AG09319 (cell line): ENCODE measurements at regions not wholly inside any gene's neighbourhood (a gene's known extent, or its start where the extent isn't known, plus 50 kb on each side); places are given as distances from the start of the nearest gene placed in this dataset.

Source experiments
- DNase-seq: peaks from one replicate; pipeline ENCODE4 v3.0.0-alpha.2; 2010; ENCODE audit warnings: low read depth; ENCODE audit errors: extremely low read depth
- TF ChIP-seq, protein P1 (sequence below): IDR thresholded peaks from 2 replicates; pipeline ENCODE4 v1.5.1; 2011; ENCODE audit warnings: low read depth, mild to moderate bottlenecking, inconsistent platforms, low read length, moderate library complexity

DNA sequence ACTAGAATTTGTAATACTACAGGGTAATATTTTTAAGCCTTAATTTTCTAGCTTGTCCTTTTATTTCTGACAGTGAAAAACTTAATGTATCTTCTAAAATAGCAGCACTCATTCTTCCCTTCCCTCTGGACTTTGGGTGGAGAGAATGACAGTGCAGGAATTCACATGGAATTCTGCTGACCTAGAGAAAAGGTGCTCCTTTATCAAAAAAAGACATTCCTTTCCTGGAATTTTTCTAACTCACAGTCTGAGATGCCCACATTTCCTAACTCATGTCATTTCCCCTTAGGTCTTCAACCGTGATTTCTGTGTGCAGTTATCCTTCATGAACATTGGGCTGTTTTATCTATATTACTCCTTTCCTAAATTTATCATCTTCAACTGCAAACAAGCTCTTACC lies 137.8 kb upstream of the PDGFD start:
- no peak for DNase-seq
- TF ChIP-seq, protein P1, sequence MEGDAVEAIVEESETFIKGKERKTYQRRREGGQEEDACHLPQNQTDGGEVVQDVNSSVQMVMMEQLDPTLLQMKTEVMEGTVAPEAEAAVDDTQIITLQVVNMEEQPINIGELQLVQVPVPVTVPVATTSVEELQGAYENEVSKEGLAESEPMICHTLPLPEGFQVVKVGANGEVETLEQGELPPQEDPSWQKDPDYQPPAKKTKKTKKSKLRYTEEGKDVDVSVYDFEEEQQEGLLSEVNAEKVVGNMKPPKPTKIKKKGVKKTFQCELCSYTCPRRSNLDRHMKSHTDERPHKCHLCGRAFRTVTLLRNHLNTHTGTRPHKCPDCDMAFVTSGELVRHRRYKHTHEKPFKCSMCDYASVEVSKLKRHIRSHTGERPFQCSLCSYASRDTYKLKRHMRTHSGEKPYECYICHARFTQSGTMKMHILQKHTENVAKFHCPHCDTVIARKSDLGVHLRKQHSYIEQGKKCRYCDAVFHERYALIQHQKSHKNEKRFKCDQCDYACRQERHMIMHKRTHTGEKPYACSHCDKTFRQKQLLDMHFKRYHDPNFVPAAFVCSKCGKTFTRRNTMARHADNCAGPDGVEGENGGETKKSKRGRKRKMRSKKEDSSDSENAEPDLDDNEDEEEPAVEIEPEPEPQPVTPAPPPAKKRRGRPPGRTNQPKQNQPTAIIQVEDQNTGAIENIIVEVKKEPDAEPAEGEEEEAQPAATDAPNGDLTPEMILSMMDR, result no peak

DNA sequence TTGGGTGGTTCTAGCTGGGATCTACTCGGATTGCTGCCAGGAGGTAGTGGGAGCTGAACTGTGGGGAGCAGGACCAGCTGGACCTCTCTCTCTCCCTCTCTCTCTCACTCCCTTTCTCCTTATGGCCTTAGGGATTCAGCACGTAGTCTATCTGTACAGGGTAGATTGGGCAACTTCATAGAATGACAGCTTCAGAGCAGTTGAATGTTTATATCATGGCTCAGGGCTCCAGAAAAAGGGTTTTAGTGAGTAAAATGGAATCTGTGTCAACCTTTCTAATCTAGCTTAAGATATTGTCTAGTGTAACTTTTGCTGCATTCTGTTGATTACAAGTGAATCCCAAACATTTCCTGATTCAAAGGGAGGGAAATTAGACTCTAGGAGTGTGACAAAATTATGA lies 127.7 kb upstream of the PDGFD start:
- TF ChIP-seq, protein P1, result no peak
- DNase-seq, result no peak

DNA sequence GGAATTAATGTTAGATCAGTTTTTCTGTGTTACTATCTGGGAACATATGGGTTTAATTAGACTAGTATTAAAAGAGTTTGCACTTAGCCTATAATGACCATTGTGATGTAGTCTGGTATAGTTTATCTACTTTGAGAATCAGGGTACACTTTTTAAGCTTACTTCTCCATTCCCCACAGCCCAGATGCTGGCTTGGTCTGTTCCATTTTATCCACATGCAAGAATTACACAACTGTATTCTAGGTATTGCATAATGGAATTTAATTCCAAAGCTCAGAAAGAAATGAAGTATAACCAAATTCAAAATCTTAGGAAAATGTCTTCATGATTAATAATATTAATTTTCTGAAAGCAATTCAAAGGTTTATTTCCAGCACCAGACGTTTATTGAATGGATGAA lies 122.2 kb upstream of the PDGFD start:
- no peak for DNase-seq
- TF ChIP-seq, protein P1, result no peak

DNA sequence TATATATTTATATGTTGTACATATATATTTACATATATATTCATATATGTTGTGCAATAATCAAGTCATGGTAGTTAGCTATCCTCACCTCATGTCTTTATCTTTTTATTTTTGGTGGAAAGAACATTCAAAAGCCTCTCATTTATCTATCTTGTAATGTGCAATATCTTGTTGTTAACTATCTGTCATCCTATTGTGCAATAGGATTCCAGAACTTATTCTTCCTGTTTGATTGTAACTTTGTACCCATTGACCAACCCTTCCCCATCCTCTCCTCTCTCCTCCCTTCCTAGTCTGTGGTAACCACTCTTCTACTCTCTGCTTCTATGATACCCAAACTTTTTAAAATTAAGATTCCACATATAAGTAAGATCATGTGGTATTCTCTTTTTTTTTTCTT lies 115.6 kb upstream of the PDGFD start:
- DNase-seq, result no peak
- TF ChIP-seq, protein P1, result no peak

DNA sequence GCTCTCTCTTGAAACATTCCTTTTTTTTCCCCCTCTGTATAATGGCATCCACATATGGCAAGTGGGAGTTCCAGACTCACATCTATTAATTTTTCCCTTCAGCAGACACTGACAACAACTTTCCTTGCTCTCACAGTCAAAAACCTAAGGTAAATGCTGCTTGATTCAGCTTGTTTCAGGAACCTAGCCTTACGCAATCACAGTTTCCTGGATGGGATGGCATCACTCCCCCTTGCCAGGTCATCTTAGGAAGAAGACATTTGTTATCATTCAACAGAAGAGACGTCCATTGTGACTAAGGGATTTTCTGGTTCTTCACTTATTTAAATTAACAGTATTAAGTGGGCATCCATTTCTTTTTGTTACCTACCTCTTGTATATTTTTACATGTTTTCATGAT lies 112.0 kb upstream of the PDGFD start:
- TF ChIP-seq, protein P1, result no peak
- no peak for DNase-seq

DNA sequence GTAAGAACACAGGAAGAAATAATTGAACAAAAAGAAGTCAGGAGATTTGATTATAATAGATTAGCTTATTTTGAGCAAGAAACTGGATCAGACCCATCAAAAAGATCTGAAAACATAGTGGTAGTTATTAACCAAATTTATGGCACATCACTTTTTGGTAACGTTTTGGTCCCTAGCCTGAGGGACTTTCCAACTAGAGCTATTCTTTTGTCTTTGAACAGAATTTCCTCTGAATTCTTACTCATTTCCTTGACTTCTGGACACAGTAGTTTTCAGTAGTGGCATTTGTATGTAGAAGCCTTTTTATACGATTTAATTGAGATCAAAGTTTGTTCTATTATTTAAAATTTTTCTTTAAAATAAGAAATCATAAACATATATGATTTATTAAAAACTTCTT lies 96.5 kb upstream of the PDGFD start:
- TF ChIP-seq, protein P1, result no peak
- no peak for DNase-seq

DNA sequence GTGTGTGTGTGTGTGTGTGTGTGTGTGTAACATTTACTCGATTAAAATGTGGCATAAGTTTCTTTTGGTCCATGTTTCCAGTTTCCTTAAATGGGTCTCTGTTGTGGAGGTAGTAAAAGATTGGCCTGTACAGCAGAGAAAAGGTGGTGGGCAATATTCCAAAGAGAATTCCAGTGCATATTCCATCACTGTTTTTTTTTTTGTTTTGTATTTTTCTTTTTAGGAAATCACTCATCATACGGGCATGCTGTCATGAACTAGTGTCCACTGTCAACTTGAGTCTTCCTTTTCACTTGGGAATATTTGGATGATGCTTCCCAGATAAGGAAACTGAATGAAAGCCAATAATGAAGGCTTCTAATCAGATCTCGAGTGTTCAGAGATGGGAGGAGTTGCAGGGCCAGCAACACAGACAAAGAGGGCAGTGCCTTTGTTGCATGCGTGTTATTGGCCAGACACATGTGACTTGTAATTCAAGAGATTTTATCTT lies 95.2 kb upstream of the PDGFD start:
- TF ChIP-seq, protein P1, result no peak
- DNase-seq, result no peak
